Esophagus squamous epithelium (tissue), 4 donors: ENCODE measurements at regions not wholly inside any gene's neighbourhood (a gene's known extent, or its start where the extent isn't known, plus 50 kb on each side); places are given as distances from the start of the nearest gene placed in this dataset.

Experiments used
- POLR2A ChIP-seq, 4 donors: fragments of 450-650 bp; IDR thresholded peaks; one replicate each; pipeline ENCODE4 v1.6.1; 2017; ENCODE audit warnings: antibody characterized with exemption in 4 of 4, mild to moderate bottlenecking in 4 of 4, moderate library complexity in 3 of 4
- TF ChIP-seq, protein P1 (sequence below), 6 experiments: fragments of 450-650 bp in 4 of 6; fragments of 200-600 bp in 2 of 6; sonication (generic) in 2 of 6; IDR thresholded peaks; one replicate each; pipeline ENCODE4 v1.5.1; 2016 to 2019; ENCODE audit warnings: antibody characterized with exemption in 6 of 6, mild to moderate bottlenecking in 4 of 6, moderate library complexity in 4 of 6

DNA sequence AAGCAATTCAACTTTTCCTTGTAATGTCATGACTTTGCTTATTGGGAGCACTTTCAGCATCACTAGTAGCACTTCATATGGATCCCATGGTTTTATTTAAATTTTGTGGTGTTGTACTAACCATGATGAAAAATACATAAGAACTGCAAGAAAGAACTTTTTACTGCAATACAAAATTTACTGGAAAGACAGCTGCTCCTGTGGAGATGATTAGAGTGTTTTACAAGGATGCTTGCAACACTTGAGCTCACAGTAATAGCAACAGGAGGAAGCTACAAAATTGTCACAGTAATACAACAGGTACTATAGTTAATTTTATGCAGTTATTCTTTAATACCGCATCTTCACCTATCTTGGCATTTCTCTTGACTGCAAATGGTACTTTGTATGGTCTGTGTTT lies 158.3 kb upstream of the TSLP start:
- TF ChIP-seq, protein P1, sequence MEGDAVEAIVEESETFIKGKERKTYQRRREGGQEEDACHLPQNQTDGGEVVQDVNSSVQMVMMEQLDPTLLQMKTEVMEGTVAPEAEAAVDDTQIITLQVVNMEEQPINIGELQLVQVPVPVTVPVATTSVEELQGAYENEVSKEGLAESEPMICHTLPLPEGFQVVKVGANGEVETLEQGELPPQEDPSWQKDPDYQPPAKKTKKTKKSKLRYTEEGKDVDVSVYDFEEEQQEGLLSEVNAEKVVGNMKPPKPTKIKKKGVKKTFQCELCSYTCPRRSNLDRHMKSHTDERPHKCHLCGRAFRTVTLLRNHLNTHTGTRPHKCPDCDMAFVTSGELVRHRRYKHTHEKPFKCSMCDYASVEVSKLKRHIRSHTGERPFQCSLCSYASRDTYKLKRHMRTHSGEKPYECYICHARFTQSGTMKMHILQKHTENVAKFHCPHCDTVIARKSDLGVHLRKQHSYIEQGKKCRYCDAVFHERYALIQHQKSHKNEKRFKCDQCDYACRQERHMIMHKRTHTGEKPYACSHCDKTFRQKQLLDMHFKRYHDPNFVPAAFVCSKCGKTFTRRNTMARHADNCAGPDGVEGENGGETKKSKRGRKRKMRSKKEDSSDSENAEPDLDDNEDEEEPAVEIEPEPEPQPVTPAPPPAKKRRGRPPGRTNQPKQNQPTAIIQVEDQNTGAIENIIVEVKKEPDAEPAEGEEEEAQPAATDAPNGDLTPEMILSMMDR (IDR thresholded peaks at IDR 0.05): no peak
- TF ChIP-seq POLR2A (IDR thresholded peaks at IDR 0.05): no peak
